Body of pancreas (tissue), 4 donors: ENCODE measurements at regions not wholly inside any gene's neighbourhood (a gene's known extent, or its start where the extent isn't known, plus 50 kb on each side); places are given as distances from the start of the nearest gene placed in this dataset.

Experiments
- CTCF ChIP-seq, 7 experiments: fragments of 450-650 bp in 4 of 7; fragments of 200-600 bp in 3 of 7; sonication (generic) in 3 of 7; IDR thresholded peaks; one replicate each; pipeline ENCODE4 v1.5.1; 2016 to 2019; ENCODE audit warnings: antibody characterized with exemption in 7 of 7
- POLR2A ChIP-seq, 3 donors: fragments of 450-650 bp; IDR thresholded peaks; one replicate each; pipeline ENCODE4 v1.6.1; 2016; ENCODE audit warnings: antibody characterized with exemption in 3 of 3, mild to moderate bottlenecking in 2 of 3

- no peak for TF ChIP-seq POLR2A (IDR thresholded peaks at IDR 0.05)
- no peak for TF ChIP-seq CTCF (IDR thresholded peaks at IDR 0.05)
These were observed 429.1 kb downstream of the ACTR3B start for GRCh38 chr7:153188630-153189029.
